Thoracic aorta (tissue), 2 donors: ENCODE measurements at regions not wholly inside any gene's neighbourhood (a gene's known extent, or its start where the extent isn't known, plus 50 kb on each side); places are given as distances from the start of the nearest gene placed in this dataset.

Source experiments
- ATAC-seq: fragments of 150-250 bp; one replicate; pipeline ENCODE4 v1.8.0; 2017; ENCODE audit warnings: low read depth; ENCODE audit not compliant: insufficient number of reproducible peaks, low FRiP score
- DNase-seq: peaks from one replicate; pipeline ENCODE4 v3.0.0-alpha.2; 2020; ENCODE audit warnings: low spot score
- H3K27ac ChIP-seq, 2 donors: fragments of 200-600 bp; sonication (generic); 1 replicate in 1 of 2; 2 replicates in 1 of 2; pipeline ENCODE4 v1.5.1; 2016; ENCODE audit warnings: mild to moderate bottlenecking in 2 of 2, moderate library complexity in 2 of 2
- H3K27me3 ChIP-seq: fragments of 200-600 bp; sonication (generic); replicated peaks from 2 replicates; pipeline ENCODE4 v1.6.0; 2016; ENCODE audit warnings: mild to moderate bottlenecking; ENCODE audit not compliant: insufficient read depth
- H3K36me3 ChIP-seq: fragments of 200-600 bp; sonication (generic); one replicate; pipeline ENCODE4 v1.5.1; 2016
- H3K4me1 ChIP-seq, 2 donors: fragments of 200-600 bp; sonication (generic); 1 replicate in 1 of 2; 2 replicates in 1 of 2; pipeline versions ENCODE4 v1.5.1 to v1.6.0; 2016; ENCODE audit warnings: low read depth in 2 of 2, mild to moderate bottlenecking in 1 of 2; ENCODE audit not compliant: control insufficient read depth in 1 of 2
- H3K4me3 ChIP-seq: fragments of 200-600 bp; sonication (generic); 2 replicates; pipeline ENCODE4 v1.5.1; 2016; ENCODE audit warnings: mild to moderate bottlenecking
- H3K9me3 ChIP-seq: fragments of 200-600 bp; sonication (generic); 2 replicates; pipeline ENCODE4 v1.5.1; 2016
- CTCF ChIP-seq: fragments of 200-600 bp; sonication (generic); IDR thresholded peaks from one replicate; pipeline ENCODE4 v1.5.1; 2019; ENCODE audit warnings: antibody characterized with exemption

- no peak for TF ChIP-seq CTCF
- DNase-seq, result no peak
- no peak for ATAC-seq
- no peaks in the 10 kb centered on the region for H3K9me3 ChIP-seq
- H3K27me3 ChIP-seq, result no peaks in the 10 kb centered on the region
- no peaks in the 10 kb centered on the region for H3K36me3 ChIP-seq
- no peaks in the 10 kb centered on the region for H3K4me1 ChIP-seq
- no peak overlapping the region for H3K4me3 ChIP-seq
- H3K27ac ChIP-seq, result no peak overlapping the region
Observed at GRCh38 chr16:73408311-73408710, 360.4 kb upstream of the ZFHX3 start.

GRCh38 chr16:73405851-73406250 is 357.9 kb upstream of the ZFHX3 start:
- no peak for TF ChIP-seq CTCF
- no peak for DNase-seq
- Histone ChIP-seq H3K9me3 (no peaks in the 10 kb centered on the region), H3K4me3 (no peak overlapping the region), H3K4me1 (no peaks in the 10 kb centered on the region), H3K27me3 (no peaks in the 10 kb centered on the region), H3K36me3 (no peaks in the 10 kb centered on the region), H3K27ac (no peak overlapping the region)
- no peak for ATAC-seq

- no peak for DNase-seq
- no peak for TF ChIP-seq CTCF
- no peaks in the 10 kb centered on the region for H3K27me3 ChIP-seq
- no peak for ATAC-seq
- H3K27ac ChIP-seq, result no peak overlapping the region
- no peaks in the 10 kb centered on the region for H3K4me1 ChIP-seq
- no peak overlapping the region for H3K4me3 ChIP-seq
- H3K36me3 ChIP-seq, result no peaks in the 10 kb centered on the region
- H3K9me3 ChIP-seq, result no peaks in the 10 kb centered on the region
Observed at GRCh38 chr16:73404001-73404400, 356.1 kb upstream of the ZFHX3 start.

- Histone ChIP-seq H3K36me3 (no peaks in the 10 kb centered on the region), H3K27me3 (no peaks in the 10 kb centered on the region), H3K4me1 (no peaks in the 10 kb centered on the region), H3K27ac (no peak overlapping the region), H3K4me3 (no peak overlapping the region), H3K9me3 (no peaks in the 10 kb centered on the region)
- no peak for TF ChIP-seq CTCF
- DNase-seq (no peak), ATAC-seq (no peak)
Observed at GRCh38 chr16:73403291-73403690, 355.4 kb upstream of the ZFHX3 start.

GRCh38 chr16:73400951-73401350 is 353.0 kb upstream of the ZFHX3 start:
- TF ChIP-seq CTCF, result no peak
- H3K36me3 ChIP-seq, result no peaks in the 10 kb centered on the region
- no peaks in the 10 kb centered on the region for H3K27me3 ChIP-seq
- no peaks in the 10 kb centered on the region for H3K9me3 ChIP-seq
- H3K4me1 ChIP-seq, result no peaks in the 10 kb centered on the region
- H3K4me3 ChIP-seq, result no peak overlapping the region
- no peak for ATAC-seq
- no peak for DNase-seq
- no peak overlapping the region for H3K27ac ChIP-seq
